Fibroblast of villous mesenchyme (primary cell): ENCODE measurements at regions not wholly inside any gene's neighbourhood (a gene's known extent, or its start where the extent isn't known, plus 50 kb on each side); places are given as distances from the start of the nearest gene placed in this dataset.

Experiments
- DNase-seq: peaks from one replicate; pipeline ENCODE4 v3.0.0-alpha.2; 2010; ENCODE audit warnings: low read depth
- H3K4me3 ChIP-seq: 2 replicates; pipeline ENCODE4 v1.5.1; 2011; ENCODE audit warnings: low read depth, mild to moderate bottlenecking, low read length
- CTCF ChIP-seq: IDR thresholded peaks from 2 replicates; pipeline ENCODE4 v1.5.1; 2012; ENCODE audit warnings: low read depth, mild to moderate bottlenecking, low read length; ENCODE audit not compliant: insufficient read depth

- H3K4me3 ChIP-seq: no peak overlapping the region
- TF ChIP-seq CTCF: no peak
- DNase-seq: no peak
These were observed 245.3 kb downstream of the TSN start for GRCh38 chr2:122000556-122001340.

GRCh38 chr2:122001441-122001874, 246.0 kb downstream of the TSN start:
- H3K4me3 ChIP-seq: no peak overlapping the region
- TF ChIP-seq CTCF: no peak
- no peak for DNase-seq

- H3K4me3 ChIP-seq: no peak overlapping the region
- TF ChIP-seq CTCF: no peak
- DNase-seq: no peak
These were observed 247.9 kb downstream of the TSN start for GRCh38 chr2:122003196-122003940.

GRCh38 chr2:122007126-122007525, 251.7 kb downstream of the TSN start:
- H3K4me3 ChIP-seq: no peak overlapping the region
- no peak for TF ChIP-seq CTCF
- DNase-seq: peak; percentile 3

GRCh38 chr2:122007577-122007976, 252.1 kb downstream of the TSN start:
- no peak for DNase-seq
- no peak for TF ChIP-seq CTCF
- H3K4me3 ChIP-seq: no peak overlapping the region

GRCh38 chr2:122009561-122009960, 254.1 kb downstream of the TSN start:
- TF ChIP-seq CTCF: no peak
- no peak overlapping the region for H3K4me3 ChIP-seq
- DNase-seq: no peak
